ENCODE measurements at regions not wholly inside any gene's neighbourhood (a gene's known extent, or its start where the extent isn't known, plus 50 kb on each side); places are given as distances from the start of the nearest gene placed in this dataset.

DNA sequence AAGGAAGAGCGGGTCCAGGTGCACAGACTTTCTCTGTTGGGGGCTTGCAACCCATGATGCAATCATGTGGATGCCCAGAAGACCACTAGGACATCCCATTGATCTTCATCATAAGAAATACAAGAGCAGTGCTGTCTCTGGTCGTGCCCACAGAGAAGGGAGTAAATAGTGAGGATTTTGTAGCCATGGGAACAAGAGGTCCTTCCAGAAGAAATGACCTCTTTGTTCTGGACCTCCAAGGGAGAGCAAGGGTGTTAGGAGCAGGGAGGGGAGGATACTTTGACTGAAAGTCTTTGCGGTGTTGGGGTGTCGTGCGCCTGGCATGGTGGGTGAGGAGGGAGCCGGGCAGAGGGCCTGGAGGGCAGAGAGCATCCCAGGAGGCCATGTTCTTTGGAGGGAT is 55.0 kb upstream of the EN2 start:
- no peak for DNase-seq (ENCODE audit: low read depth, low spot score)
- Mint-ChIP-seq H3K27ac (ENCODE audit: unreplicated experiment) (no peak overlapping the region), H3K9me3 (peaks cover 3% of the 10 kb centered on the region), H3K4me1 (peaks cover 7% of the 10 kb centered on the region), H3K27me3 (ENCODE audit: low read depth) (peaks cover 29% of the 10 kb centered on the region), H3K36me3 (ENCODE audit: low read depth) (no peaks in the 10 kb centered on the region), H3K4me3 (peak overlapping the region; percentile 29)
- TF ChIP-seq, protein P1, sequence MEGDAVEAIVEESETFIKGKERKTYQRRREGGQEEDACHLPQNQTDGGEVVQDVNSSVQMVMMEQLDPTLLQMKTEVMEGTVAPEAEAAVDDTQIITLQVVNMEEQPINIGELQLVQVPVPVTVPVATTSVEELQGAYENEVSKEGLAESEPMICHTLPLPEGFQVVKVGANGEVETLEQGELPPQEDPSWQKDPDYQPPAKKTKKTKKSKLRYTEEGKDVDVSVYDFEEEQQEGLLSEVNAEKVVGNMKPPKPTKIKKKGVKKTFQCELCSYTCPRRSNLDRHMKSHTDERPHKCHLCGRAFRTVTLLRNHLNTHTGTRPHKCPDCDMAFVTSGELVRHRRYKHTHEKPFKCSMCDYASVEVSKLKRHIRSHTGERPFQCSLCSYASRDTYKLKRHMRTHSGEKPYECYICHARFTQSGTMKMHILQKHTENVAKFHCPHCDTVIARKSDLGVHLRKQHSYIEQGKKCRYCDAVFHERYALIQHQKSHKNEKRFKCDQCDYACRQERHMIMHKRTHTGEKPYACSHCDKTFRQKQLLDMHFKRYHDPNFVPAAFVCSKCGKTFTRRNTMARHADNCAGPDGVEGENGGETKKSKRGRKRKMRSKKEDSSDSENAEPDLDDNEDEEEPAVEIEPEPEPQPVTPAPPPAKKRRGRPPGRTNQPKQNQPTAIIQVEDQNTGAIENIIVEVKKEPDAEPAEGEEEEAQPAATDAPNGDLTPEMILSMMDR (conservative IDR thresholded peaks at IDR 0.05), result no peak

DNA sequence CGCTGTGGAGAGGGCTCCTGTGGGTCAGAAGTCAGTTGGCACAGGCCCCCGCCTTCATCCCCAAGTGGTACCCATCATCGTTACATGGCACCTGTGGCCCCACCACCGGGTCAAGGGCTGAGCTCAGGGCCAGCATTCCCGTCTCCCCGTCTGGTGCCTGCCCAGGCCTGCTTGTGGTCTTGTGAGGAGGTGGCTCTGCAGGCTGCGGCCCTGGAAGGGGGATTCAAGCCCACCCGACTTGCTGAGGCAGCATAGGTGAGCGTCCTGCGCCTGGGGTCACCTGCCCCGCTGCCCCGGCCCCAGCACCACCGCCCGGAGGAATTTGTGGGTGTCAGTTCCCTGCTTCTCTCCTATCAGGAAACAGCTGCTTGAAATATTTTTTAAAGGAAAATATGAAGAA is 53.0 kb upstream of the EN2 start:
- Mint-ChIP-seq H3K4me3 (no peak overlapping the region), H3K27me3 (ENCODE audit: low read depth) (peaks cover 37% of the 10 kb centered on the region), H3K27ac (ENCODE audit: unreplicated experiment) (no peak overlapping the region), H3K4me1 (peaks cover 7% of the 10 kb centered on the region), H3K36me3 (ENCODE audit: low read depth) (no peaks in the 10 kb centered on the region), H3K9me3 (no peaks in the 10 kb centered on the region)
- TF ChIP-seq, protein P1 (conservative IDR thresholded peaks at IDR 0.05), result no peak
- no peak for DNase-seq (ENCODE audit: low read depth, low spot score)

DNA sequence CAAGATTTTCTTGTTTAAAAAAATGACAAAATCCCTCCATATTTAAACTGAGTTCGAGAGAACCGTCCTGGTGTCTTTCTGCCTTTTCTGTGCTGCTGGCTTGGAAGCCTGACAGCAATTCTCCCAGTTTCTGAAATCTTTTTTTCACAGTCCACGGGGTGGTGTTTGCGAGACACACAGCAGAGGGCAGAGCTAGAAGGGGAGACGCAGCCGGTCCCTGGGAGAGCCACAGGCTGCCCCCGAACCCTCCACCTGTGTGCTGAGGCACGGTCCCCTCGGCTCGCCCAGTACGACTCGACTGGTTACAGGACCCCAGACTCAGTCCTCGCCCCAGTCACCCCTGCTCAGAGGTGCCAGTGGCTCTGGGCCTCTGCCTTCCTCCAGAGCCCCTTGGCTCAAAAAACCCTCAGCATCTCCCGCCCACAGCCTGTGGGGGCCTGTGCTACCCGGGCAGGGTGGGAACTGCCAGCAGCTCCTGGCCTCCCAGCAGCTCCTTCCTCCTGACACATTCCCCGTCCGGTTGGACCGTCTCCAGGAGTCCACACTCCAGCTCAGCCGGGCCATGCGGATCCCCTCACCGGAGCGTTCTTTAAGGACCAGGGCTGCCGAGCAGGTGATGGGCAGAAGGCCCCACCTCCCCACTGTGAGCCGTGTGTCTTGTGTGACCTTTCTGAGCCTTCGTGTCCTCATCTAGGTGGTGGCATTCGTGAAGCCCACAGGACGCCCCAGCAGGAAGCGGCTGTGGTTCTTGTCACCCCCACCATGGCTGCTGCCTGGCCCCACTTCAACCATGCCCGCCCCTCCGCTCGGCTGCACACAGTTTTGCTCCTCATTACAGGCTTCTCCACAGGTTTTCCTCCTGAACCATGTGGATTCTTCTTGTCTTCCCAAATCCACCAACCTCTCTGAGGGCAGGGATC is 52.3 kb upstream of the EN2 start:
- no peaks in the 10 kb centered on the region for H3K9me3 Mint-ChIP-seq
- H3K36me3 Mint-ChIP-seq (ENCODE audit: low read depth), result no peaks in the 10 kb centered on the region
- DNase-seq (ENCODE audit: low read depth, low spot score), result no peak
- peaks cover 7% of the 10 kb centered on the region for H3K4me1 Mint-ChIP-seq
- no peak overlapping the region for H3K27ac Mint-ChIP-seq (ENCODE audit: unreplicated experiment)
- TF ChIP-seq, protein P1 (conservative IDR thresholded peaks at IDR 0.05), result peak; percentile 13
- no peak overlapping the region for H3K4me3 Mint-ChIP-seq
- H3K27me3 Mint-ChIP-seq (ENCODE audit: low read depth), result peaks cover 38% of the 10 kb centered on the region

DNA sequence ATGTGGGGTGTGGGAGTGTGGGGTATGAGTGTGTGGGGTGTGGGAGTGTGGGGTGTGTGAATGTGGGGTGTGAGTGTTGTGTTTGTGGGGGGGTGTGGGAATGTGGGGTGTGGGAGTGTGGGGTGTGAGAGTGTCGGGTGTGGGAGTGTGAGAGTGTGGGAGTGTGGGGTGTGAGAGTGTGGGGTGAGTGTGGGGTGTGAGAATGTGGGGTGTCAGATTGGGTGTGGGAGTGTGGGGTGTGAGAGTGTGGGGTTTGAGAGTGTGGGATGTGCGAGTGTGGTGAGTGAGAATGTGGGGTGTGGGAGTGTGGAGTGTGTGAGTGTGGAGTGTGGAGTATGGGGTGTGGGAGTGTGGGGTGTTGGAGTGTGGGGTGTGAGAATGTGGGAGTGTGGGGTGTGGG is 50.1 kb upstream of the EN2 start:
- H3K36me3 Mint-ChIP-seq (ENCODE audit: low read depth), result no peaks in the 10 kb centered on the region
- no peak overlapping the region for H3K4me3 Mint-ChIP-seq
- H3K9me3 Mint-ChIP-seq, result no peaks in the 10 kb centered on the region
- H3K27ac Mint-ChIP-seq (ENCODE audit: unreplicated experiment), result no peak overlapping the region
- H3K27me3 Mint-ChIP-seq (ENCODE audit: low read depth), result peaks cover 45% of the 10 kb centered on the region
- DNase-seq (ENCODE audit: low read depth, low spot score), result no peak
- peaks cover 5% of the 10 kb centered on the region for H3K4me1 Mint-ChIP-seq
- TF ChIP-seq, protein P1 (conservative IDR thresholded peaks at IDR 0.05), result no peak

Measured in neural crest cell (in vitro differentiated cells).